T-helper 2 cell treated with Interferon-gamma antibody and Interleukin-4, amounts not matched to agents 100 ng/mL and 5 ng/mL, for 36 hours (primary cell): ENCODE measurements at regions not wholly inside any gene's neighbourhood (a gene's known extent, or its start where the extent isn't known, plus 50 kb on each side); places are given as distances from the start of the nearest gene placed in this dataset.
"Not testable (repeated sequence)": the region's sequence is repeated elsewhere in the genome, so short reads cannot be mapped to it uniquely, and the experiment has no call there.

Experiments used
- intact Hi-C: fragments of 100-400 bp; cut with micrococcal nuclease; formaldehyde crosslinking; loops from one replicate; pipeline ENCODE4 v1.15.1; 2023

DNA sequence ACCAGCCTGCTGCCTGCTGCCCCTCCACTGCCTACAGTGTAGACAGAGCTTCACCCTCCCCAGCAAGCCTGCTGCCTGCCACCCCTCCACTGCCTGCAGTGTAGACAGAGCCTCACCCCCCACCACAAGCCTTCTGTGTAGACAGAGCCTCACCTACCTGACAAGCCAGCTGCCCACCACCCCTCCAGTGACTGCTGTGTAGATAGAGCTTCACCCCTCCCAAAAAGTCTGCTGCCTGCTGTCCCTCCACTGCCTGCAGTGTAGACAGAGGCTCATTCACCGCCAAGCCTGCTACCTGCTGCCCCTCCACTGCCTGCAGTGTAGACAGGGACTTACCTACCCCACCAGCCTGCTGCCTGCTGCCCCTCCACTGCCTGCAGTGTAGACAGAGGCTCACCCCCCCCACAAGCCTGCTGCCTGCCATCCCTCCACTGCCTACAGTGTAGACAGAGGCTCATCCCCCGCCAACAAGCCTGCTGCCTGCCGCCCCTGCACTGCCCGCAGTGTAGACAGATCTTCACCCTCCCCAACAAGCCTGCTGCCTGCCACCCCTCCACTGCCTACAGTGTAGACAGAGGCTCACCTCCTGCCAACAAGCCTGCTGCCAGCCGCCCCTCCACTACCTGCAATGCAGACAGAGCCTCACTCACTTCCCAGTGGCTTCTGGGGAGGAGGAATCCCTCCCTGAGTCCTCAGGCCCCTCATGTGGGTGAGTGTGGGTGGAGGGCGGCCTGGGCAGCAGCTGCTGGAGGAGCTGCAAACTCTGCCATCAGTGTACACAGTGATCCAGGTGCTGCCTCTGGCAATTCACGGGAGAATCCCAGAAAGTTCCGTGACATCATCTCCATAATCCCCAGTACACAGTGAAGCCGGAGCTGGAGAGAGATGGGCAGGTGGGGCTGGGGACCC lies 140.9 kb downstream of the DLL1 start:
- intact Hi-C loops, result no loop called here

DNA sequence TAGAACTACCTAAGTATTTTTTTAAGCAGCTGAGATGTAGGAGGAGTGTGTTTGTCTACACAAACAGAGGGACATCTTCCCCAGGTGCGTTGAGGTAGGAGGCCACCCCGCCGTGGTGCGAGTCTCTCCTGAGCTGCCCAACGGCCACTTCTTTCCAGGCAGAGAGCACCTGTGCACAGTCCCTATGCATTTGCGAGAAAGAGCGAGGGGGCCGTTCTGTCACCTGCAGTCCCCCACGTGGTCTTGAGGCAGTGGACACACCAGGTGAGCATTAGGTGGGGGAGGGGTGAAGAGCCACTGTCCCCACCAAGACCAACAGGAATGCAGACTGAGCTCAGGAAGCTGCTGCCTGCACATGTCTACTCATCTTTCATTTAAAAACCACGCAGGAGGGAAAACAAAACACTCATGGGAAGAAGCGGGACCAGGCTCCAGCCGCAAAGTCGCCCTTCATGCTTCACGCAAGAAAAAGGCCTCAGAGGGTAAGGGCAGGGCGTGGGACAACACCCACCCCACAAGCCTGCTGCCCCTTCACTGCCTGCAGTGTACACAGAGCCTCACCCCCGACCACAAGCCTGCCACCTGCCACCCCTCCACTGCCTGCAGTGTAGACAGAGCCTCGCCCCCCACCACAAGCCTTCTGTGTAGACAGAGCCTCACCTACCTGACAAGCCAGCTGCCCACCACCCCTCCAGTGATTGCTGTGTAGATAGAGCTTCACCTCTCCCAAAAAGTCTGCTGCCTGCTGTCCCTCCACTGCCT lies 142.0 kb downstream of the DLL1 start:
- intact Hi-C loops, result no loop called here

DNA sequence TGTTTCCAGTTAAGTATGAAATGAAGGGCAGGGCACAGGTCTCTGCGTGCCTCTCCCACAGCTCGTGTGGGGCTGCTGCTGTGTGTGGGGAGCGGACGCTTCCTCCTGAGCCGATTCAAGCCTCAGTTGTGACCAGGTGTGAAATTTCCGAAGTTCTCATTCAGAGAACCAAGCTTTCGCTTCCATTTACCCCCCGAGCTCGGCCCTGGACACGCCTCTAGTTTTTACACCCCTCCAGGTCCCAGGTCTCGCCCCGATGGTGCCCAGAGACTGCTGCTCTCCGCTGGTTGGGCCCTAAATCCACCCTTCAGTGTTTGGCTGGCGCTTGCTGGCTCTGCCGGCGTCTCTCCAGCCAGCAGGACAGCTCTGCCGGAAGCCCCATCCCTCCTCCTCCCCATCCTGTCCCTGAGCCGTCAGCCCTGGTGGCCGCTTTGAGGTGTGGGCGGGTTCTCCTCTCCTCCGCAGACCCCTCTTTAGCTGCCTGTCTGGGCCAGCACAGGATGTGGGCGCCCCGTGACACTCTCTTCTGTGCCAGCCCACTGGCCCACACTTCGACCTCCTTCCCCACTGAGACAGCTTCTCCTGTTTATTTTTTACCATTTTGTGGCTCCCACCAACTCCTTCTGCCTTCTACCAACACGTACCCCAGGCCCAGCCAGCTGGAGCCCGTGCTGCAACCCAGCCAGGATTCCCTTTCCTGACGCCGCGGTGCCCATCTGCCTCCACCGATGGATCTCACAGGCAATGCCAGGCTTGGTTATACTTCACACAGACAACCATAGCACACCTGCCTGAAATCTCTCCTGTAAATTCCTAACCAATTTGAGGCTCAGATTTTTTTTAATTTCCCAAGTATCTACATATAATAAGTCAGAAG lies 142.8 kb downstream of the DLL1 start:
- intact Hi-C loops, result loop anchor here (2.0 kb wide), 1 partner anchor 59 kb away; no protein-coding TSS in a partner anchor

DNA sequence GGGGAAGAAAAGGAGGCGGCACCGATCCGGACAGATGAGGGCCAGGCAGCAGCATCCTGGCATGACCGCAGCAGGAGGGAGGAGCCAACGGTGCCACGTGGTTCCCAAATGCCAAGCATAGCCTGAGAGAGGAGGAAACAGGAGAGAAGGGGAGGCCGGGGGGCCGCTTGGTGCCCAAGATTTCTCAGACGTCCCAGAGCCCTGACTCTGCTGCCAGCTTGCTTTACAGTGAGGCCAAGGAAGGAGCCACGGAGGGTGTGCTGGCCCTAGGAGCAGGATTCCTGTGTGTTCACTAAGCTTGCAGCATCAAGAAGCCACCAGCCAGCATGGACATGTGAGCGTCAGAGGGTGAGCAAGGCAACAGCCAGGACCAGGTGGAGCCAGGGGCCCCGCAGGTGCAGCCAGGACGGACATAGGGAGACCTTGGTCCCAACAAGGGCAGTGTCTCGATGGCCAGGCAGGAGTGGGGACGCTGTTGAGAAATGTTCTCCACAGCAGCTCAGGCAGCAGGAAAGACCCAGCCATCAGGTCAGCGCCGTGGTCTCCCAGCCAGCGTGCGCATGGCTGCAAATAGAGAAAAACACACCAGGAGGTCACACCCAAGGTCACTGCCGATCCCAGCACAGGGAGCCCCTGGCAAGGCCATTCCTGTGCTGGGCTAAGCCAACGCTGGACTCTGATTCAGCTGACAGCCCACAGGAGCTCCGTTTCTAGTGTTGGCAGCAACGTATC lies 143.7 kb downstream of the DLL1 start:
- intact Hi-C loops, result loop anchor here (2.0 kb wide), 1 partner anchor 58 kb away; no protein-coding TSS in a partner anchor

DNA sequence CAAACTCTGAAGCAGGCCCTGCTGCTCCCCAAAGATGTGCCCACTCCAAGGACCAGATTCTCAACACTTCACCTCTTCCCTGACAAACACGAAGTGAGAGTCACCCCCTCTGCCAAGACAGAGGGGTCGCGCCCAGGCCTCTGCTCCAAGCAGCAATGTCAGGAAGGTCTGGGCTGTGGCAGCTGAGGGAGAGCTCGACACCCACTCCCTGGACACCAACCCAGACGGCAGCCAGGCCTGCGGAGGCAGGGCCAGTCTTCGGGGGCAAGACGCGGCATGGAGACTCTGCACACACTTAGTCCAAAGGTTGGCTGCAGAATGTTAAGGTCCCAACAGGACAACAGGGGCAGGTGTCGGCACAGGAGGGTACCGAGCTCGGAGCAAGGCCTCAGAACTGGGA lies 144.2 kb downstream of the DLL1 start:
- intact Hi-C loops, result loop anchor here (2.0 kb wide), 1 partner anchor 58 kb away; no protein-coding TSS in a partner anchor

DNA sequence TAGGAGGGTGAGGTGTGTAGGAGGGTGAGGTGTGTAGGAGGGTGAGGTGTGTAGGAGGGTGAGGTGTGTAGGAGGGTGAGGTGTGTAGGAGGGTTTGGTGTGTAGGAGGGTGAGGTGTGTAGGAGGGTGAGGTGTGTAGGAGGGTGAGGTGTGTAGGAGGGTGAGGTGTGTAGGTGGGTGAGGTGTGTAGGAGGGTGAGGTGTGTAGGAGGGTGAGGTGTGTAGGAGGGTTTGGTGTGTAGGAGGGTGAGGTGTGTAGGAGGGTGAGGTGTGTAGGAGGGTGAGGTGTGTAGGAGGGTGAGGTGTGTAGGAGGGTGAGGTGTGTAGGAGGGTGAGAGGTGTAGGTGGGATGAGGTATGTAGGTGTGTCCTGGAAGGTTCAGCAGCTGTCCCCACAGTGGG lies 144.7 kb downstream of the DLL1 start:
- intact Hi-C loops, result loop anchor here (2.0 kb wide), 1 partner anchor 57 kb away; no protein-coding TSS in a partner anchor

DNA sequence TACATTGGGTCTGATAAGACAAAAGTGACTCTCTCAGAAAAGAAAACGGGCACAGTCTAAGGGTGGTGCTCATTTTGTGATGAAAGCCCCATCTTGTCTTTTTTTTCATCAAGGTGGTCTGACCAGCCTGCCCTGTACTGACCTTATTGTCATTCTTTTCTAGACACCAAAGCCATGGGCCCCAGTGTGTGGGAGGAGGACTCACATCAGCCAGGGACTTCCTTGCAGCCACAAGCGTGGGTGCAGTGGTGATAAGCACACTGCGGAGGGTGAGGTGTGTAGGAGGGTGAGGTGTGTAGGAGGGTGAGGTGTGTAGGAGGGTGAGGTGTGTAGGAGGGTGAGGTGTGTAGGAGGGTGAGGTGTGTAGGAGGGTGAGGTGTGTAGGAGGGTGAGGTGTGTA lies 145.2 kb downstream of the DLL1 start:
- intact Hi-C loops, result loop anchor here (2.0 kb wide), 1 partner anchor 57 kb away; no protein-coding TSS in a partner anchor

DNA sequence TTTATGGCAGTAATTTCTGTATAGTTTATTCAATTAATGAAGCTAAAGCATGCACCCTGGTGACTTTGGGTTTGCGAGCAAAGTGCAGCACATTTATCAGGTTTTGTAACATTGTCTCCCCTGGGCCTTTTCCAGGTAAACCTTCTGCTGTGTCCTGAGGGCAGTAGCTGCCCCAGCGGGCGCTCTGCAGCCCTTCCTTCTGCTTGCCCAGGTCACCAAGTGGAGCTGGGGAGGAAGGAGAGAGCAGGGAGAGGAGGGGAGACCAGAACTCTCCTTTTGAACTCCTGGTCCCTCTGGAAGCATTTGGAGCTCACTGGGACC lies 145.6 kb downstream of the DLL1 start:
- intact Hi-C loops, result no loop called here

DNA sequence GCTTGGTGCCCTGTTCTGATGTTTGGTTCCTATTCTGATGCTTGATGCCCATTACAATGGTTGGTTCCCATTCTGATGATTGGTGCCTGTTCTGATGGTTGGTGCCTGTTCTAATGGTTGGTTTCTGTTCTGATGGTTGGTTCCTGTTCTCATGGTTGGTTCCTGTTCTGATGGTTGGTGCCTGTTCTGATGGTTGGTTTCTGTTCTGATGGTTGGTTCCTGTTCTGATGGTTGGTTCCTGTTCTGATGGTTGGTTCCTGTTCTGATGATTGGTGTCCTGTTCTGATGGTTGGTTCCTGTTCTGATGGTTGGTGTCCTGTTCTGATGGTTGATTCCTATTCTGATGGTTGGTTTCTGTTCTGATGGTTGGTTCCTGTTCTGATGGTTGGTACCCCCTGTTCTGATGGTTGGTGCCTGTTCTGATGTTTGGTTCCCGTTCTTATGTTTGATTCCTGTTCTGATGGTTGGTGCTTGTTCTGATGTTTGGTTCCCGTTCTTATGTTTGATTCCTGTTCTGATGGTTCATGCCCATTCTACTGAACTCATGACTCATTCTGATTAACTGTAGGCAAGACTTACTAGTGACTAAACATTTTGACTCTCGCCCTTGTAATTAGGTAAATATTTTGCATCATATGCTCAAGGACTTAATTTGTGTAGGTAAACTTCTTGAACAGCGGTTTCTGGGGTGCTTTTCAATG lies 146.2 kb downstream of the DLL1 start:
- intact Hi-C loops, result no loop called here

DNA sequence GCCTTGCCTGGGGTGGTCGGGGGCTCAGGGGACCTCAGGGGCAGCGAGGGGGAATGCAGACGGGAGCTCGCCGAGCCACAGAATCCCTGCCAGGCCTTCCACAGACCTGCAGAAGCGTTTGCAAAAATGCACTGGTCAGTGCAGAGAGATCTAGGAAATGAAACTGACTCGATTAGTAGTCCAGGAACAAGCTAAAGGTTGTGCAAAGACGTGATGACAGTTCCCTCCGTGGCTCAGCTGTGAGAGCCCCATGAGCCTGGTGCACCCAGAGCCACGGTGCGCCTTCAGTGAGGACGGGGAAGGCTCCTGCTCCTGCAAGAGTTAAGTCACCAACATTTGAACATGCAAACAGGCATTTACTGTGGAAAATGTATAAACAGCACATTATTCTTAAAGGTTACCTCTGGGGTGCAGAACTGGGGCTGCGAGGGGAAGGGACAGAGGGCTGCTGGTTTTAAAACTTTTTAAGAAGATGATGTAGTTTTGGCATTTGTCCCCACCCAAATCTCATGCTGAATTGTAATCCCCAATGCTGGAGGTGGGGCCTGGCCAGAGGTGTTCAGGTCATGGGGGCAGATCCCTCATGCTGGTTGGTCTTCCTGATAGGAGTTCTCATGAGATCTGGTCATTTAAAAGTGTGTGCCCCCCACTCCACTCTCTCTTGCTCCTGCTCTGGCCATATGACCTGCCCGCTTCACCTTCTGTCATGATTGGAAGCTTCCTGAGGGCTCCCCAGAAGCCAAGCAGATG lies 147.3 kb downstream of the DLL1 start:
- intact Hi-C loops, result no loop called here

DNA sequence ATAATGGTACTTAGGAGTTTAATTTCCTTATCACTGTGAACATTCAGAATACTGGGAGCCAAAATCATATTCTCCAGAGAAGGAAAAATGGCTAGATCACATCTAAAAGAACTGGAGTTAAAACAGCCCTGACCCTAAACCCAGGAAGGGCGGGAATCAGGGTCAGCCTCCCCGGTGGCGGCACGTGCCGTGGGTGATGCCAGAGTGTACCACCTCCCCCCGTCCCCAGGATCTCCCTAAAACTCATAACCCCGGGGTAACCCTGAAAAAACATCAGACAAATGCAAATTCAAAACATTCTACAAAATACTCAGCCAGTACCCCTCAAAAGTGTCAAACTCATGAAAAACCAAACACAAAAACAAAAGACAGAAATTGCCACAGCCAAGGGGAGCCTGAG lies 148.3 kb downstream of the DLL1 start:
- intact Hi-C loops, result no loop called here

DNA sequence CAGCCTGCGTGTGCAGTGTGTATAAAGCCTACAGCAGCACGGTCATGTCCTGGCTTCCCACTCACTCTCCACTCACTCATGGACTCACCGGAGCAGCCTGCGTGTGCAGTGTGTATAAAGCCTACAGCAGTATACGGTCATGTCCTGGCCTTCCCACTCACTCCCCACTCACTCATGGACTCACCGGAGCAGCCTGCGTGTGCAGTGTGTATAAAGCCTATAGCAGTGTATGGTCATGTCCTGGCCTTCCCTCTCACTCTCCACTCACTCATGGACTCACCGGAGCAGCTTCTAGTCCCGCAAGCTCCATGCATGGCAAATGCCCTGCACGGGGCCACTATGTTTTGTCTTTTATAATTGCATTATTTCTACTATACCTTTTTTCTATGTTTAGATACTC lies 149.8 kb downstream of the DLL1 start:
- intact Hi-C loops, result not testable (repeated sequence)

DNA sequence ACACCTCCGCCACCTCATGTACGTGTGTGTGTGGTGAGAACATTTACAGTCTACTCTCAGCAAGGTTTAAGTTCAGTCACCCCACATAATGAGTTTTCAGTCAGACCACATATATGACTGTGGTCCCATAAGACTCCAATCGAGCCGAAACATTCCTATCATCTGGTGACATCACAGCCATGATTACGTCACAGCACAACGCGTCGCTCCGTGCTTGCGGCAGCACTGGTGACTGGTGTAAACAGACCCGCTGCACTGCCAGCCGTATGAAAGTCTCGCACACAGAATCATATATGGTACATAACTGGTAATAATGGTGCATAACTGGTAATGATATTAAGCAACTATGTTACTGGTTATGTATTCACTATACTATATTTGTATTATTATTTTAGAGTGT lies 150.7 kb downstream of the DLL1 start:
- intact Hi-C loops, result no loop called here

DNA sequence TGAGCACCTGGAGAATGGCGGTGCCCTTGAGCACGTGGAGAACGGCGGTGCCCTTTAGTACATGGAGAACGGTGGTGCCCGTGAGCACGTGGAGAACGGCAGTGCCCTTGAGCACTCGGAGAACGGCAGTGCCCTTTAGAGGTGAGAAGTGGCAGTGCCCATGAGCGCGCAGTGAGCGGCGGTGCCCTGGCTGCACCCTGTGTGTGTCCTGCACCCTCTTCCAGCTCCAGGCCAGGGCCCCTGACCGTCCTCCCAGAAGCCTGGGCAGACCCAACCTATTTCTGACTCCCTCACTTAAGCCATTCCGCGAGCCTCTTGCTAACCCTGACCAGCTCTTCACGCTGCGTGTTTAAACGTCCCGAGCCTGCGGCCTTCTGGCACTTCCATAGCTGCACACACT lies 151.3 kb downstream of the DLL1 start:
- intact Hi-C loops, result no loop called here

DNA sequence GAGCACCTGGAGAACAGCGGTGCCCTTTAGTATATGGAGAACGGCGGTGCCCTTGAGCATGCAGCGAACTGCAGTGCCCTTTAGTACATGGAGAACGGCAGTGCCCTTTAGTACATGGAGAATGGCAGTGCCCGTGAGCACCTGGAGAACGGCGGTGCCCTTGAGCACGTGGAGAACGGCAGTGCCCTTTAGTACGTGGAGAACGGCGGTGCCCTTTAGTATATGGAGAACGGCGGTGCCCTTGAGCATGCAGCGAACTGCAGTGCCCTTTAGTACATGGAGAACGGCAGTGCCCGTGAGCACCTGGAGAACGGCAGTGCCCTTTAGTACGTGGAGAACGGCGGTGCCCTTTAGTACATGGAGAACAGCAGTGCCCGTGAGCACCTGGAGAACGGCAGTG lies 151.8 kb downstream of the DLL1 start:
- intact Hi-C loops, result not testable (repeated sequence)

DNA sequence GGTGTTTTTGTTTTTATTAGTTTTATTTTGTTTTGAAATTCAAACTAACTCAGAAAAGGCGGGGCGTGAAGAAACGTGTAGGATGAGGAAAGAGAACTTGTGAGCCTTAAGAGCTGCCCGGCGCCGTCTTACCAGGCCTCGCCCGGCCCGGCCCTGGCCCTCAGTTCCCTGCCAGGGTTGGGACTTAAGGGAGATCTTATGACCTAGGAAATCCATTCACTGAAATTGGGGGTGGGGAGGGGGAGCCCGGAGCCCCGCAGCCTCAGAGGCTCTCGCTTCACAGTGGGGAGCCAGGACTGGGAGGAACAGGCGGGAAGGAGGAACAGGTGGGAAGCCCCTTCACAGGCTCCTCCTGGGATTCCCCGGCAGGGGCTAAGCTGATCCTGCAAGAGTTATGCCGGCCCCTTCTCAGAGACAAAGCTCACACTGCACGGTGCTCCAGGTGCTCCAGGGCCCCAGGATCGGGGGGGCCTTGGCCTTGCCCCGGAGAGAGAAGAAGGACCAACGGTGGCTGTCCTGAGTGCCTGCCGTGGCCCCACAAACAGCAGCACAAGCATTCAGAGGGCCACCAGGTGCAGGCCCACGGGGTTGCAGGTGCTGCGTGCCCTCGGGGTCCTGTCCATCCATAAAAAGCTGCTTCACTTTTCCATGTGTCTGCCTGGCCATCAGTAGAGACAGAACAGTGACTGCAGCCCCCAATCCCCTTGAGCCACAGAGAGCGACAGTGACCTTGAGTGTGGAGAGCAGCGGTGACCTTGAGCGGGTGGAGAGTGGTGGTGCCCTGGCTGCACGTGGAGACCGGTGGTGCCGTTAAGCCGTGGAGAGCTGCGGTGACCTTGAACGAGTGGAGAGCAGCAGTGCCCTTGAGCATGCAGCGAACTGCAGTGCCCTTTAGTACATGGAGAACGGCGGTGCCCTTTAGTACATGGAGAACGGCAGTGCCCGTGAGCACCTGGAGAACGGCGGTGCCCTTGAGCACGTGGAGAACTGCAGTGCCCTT lies 152.7 kb downstream of the DLL1 start:
- intact Hi-C loops, result no loop called here

DNA sequence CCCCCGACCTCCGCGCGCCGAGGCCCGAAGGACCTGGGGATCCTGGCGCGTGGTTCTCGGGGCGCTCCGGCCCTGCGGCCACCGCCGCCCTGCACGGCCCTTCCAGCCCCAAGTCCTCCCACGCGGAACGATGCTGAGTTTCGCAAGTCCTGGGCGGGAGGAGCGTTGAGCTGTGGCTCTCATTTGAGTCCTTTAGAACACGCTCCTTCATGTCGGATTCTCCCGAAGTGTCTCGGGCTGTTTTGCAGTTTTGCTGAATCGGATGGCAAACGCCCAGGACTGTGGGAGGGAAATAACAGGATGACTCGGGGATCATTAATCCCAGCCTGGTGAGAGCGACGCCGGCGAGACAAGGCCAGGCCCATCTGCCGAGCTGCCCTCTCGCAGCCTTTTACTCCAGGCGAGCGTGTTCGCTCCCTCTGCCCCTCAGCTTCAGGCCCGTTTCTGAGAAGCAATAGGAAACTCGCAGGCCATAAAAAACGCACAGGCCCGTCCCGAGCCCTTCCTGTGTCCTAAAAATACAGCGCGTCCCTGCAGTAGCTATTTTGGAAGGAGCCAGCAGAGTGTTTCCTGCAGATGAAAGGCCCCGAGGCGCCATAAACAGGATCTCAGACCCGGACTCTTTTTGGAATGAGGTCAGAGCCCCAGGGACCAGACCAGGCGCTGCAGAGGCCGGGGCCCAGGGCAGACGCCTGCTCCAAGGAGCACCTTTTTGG lies 153.5 kb downstream of the DLL1 start:
- intact Hi-C loops, result no loop called here
